ENCODE measurements at regions not wholly inside any gene's neighbourhood (a gene's known extent, or its start where the extent isn't known, plus 50 kb on each side); places are given as distances from the start of the nearest gene placed in this dataset.

GRCh38 chr7:114209968-114210367, 204.6 kb upstream of the FOXP2 start:
- no peak for TF ChIP-seq CTCF (conservative IDR thresholded peaks at IDR 0.05; ENCODE audit: low read depth, low read length)
- no peak for TF ChIP-seq EZH2phosphoT487 (IDR thresholded peaks at IDR 0.05; ENCODE audit: borderline replicate concordance, low read length)
